B cell (primary cell): ENCODE measurements at regions not wholly inside any gene's neighbourhood (a gene's known extent, or its start where the extent isn't known, plus 50 kb on each side); places are given as distances from the start of the nearest gene placed in this dataset.

Experiments
- ATAC-seq: fragments of 200-7000 bp; cut with Tn5 transposase; one replicate; pipeline ENCODE4 v1.10.0; 2021; ENCODE audit warnings: low read depth, mild to moderate bottlenecking, moderate number of reproducible peaks, moderate library complexity
- CTCF ChIA-PET: fragments of 350-600 bp; sonication (Branson Sonifier 250); formaldehyde crosslinking; loops from one replicate; lab custom pipeline; 2021; ENCODE audit warnings: antibody characterized with exemption, inconsistent platforms; lab: Charles Lee
- POLR2A ChIA-PET: fragments of 350-600 bp; sonication (Branson Sonifier 250); formaldehyde crosslinking; loops from one replicate; lab custom pipeline; 2021; ENCODE audit warnings: antibody characterized with exemption; lab: Charles Lee
- DNase-seq: peaks from one replicate; pipeline ENCODE4 v3.0.0; 2013
- H2AFZ ChIP-seq: 2 replicates; pipeline ENCODE4 v1.6.1; 2012; ENCODE audit warnings: mild to moderate bottlenecking, low read depth, low read length; ENCODE audit not compliant: insufficient read depth, poor library complexity, severe bottlenecking
- H3K27ac ChIP-seq, 2 donors: 1 replicate in 1 of 2; 2 replicates in 1 of 2; pipeline ENCODE4 v1.5.1; 2012 to 2013; ENCODE audit warnings: low read length in 2 of 2, mild to moderate bottlenecking in 2 of 2, moderate library complexity in 1 of 2
- H3K27me3 ChIP-seq, 4 experiments: fragments of 200-600 bp in 1 of 4; sonication (generic) in 1 of 4; replicated peaks in 1 of 4; 1 replicate in 2 of 4; 2 replicates in 2 of 4; pipeline versions ENCODE4 v1.6.1 to v1.7.0; 2013 to 2016; ENCODE audit warnings: low read length in 3 of 4, mild to moderate bottlenecking in 2 of 4, mixed read lengths in 1 of 4, moderate library complexity in 1 of 4; ENCODE audit not compliant: insufficient read depth in 4 of 4, control insufficient read depth in 3 of 4; ENCODE audit errors: control extremely low read depth in 1 of 4
- H3K36me3 ChIP-seq, 2 experiments: replicated peaks in 1 of 2; 1 replicate in 1 of 2; 2 replicates in 1 of 2; pipeline versions ENCODE4 v1.6.1 to v1.7.1; 2013; ENCODE audit warnings: low read length in 1 of 2; ENCODE audit not compliant: insufficient read depth in 2 of 2, control insufficient read depth in 1 of 2; ENCODE audit errors: control extremely low read depth in 1 of 2, extremely low read depth in 1 of 2
- H3K4me1 ChIP-seq, 2 donors: fragments of 200-600 bp in 1 of 2; sonication (generic) in 1 of 2; 1 replicate in 1 of 2; 2 replicates in 1 of 2; pipeline versions ENCODE4 v1.5.1 to v1.6.1; 2013 to 2017; ENCODE audit warnings: low read length in 2 of 2; ENCODE audit not compliant: control insufficient read depth in 2 of 2, insufficient read depth in 2 of 2
- H3K4me2 ChIP-seq: replicated peaks from 2 replicates; pipeline ENCODE3; 2012; ENCODE audit warnings: mild to moderate bottlenecking, low read depth, low read length; ENCODE audit not compliant: poor library complexity, severe bottlenecking
- H3K4me3 ChIP-seq, 5 experiments: fragments of 200-600 bp in 1 of 5; sonication (generic) in 1 of 5; 1 replicate in 3 of 5; 2 replicates in 2 of 5; pipeline versions ENCODE4 v1.5.1 to v1.7.0; 2011 to 2016; ENCODE audit warnings: low read length in 4 of 5, mild to moderate bottlenecking in 4 of 5, low read depth in 2 of 5, control low read depth in 1 of 5, moderate library complexity in 1 of 5; ENCODE audit not compliant: insufficient read depth in 1 of 5; ENCODE audit errors: control extremely low read depth in 1 of 5, extremely low read depth in 1 of 5
- H3K79me2 ChIP-seq: fragments of 200-600 bp; sonication (generic); one replicate; pipeline ENCODE4 v1.6.0; 2016; ENCODE audit warnings: low read length; ENCODE audit not compliant: control insufficient read depth, insufficient read depth
- H3K9ac ChIP-seq: fragments of 200-600 bp; sonication (generic); 2 replicates; pipeline ENCODE4 v1.6.1; 2017; ENCODE audit warnings: mild to moderate bottlenecking, low read length, moderate library complexity
- H3K9me3 ChIP-seq, 3 donors: one replicate each; pipeline versions ENCODE4 v1.6.1 to v1.7.1; 2013; ENCODE audit warnings: low read length in 2 of 3; ENCODE audit not compliant: control insufficient read depth in 2 of 3, insufficient read depth in 1 of 3; ENCODE audit errors: control extremely low read depth in 1 of 3
- H4K20me1 ChIP-seq: 2 replicates; pipeline ENCODE4 v1.6.0; 2012; ENCODE audit warnings: mild to moderate bottlenecking, low read length; ENCODE audit not compliant: insufficient read depth, control insufficient read depth, poor library complexity, severe bottlenecking
- H3K27ac Mint-ChIP-seq: one replicate; pipeline ENCODE4 v1.8.0; 2021; ENCODE audit warnings: mixed read lengths
- H3K27me3 Mint-ChIP-seq: one replicate; pipeline ENCODE4 v1.8.0; 2021; ENCODE audit warnings: mixed read lengths
- H3K4me1 Mint-ChIP-seq: one replicate; pipeline ENCODE4 v1.8.0; 2021; ENCODE audit warnings: mixed read lengths
- H3K4me3 Mint-ChIP-seq: one replicate; pipeline ENCODE4 v1.8.0; 2021; ENCODE audit warnings: mixed read lengths
- H3K9me3 Mint-ChIP-seq: one replicate; pipeline ENCODE4 v1.8.0; 2022; ENCODE audit warnings: mixed read lengths; ENCODE audit not compliant: insufficient read depth
- EZH2 ChIP-seq: IDR thresholded peaks from 2 replicates; pipeline ENCODE4 v1.6.1; 2012; ENCODE audit warnings: borderline replicate concordance, low read depth, mild to moderate bottlenecking, moderate library complexity, low read length; ENCODE audit not compliant: insufficient read depth, poor library complexity, severe bottlenecking
- WGBS: methylation state at CpG from one replicate; pipeline ENCODE4 v1.1.5; 2013; ENCODE audit warnings: missing lambda C conversion rate; ENCODE audit not compliant: insufficient coverage; 5-methylcytosine and 5-hydroxymethylcytosine counted together
- intact Hi-C: fragments of 100-400 bp; cut with micrococcal nuclease; formaldehyde crosslinking; loops from one replicate; pipeline ENCODE4 v1.10.0; 2022
- TF ChIP-seq, protein P1 (sequence below): fragments of 200-600 bp; IDR thresholded peaks from one replicate; pipeline ENCODE4 v1.8.0; 2022; ENCODE audit warnings: antibody characterized with exemption, mild to moderate bottlenecking

DNA sequence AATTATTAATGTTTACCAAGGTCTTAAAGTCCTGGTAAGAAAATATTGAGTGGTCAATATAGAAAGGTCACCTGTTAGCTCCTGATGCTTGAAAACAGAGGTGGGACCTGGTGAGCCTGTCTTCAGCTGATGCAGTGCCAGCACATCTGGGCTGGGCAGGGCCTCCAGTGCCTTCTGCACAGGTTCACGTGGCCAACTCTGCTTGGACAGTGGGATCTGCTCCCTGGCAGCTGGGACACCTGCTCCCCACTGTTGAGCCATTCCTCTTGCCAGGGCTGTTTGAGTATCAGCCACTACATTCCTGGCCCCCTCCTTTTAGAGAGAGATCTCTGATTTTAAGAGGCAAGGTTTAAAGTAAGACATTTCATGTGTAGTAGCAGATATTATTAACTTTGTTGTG lies 135.0 kb downstream of the TM9SF2 start:
- POLR2A ChIA-PET: no interaction called here
- H3K27ac Mint-ChIP-seq: no peak overlapping the region
- 80% methylated on average over 1 of the region's 1 CpG for WGBS

DNA sequence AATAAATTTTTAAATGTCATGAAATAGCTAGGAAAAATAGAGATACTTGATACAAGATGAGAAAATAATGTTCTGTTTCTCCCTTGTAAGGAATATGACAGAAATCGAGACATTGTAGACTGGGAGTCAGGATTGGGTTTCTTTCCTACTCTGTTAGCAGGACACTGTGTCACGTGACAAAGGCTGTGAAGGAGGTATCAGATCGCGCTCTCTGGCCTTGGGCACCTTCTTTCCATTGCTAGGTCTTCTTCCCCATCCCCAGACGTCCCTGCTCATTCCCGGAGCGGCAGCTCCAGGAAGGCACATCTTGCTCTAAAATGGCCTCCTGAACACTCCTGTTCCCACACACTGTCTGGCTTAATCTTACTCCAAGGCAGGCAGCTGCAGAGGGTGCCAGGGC lies 133.4 kb downstream of the TM9SF2 start:
- Histone ChIP-seq H2AFZ (no peak overlapping the region), H3K79me2 (peaks cover 20% of the 10 kb centered on the region), H3K36me3 (peaks cover 0 to 2% of the 10 kb centered on the region in 2 experiments), H3K9ac (no peak overlapping the region), H4K20me1 (no peaks in the 10 kb centered on the region), H3K4me3 (no peak overlapping the region), H3K4me2 (no peak overlapping the region), H3K27ac (no peak overlapping the region), H3K9me3 (peaks cover 3 to 12% (median 5%) of the 10 kb centered on the region in 3 donors), H3K4me1 (peaks cover 19 to 21% of the 10 kb centered on the region in 2 donors), H3K27me3 (no peaks in the 10 kb centered on the region)
- POLR2A ChIA-PET: no interaction called here
- Mint-ChIP-seq H3K27ac (no peak overlapping the region), H3K27me3 (no peaks in the 10 kb centered on the region), H3K9me3 (no peaks in the 10 kb centered on the region), H3K4me1 (peaks cover 23% of the 10 kb centered on the region), H3K4me3 (no peak overlapping the region)
- TF ChIP-seq EZH2: no peak
- TF ChIP-seq, protein P1, sequence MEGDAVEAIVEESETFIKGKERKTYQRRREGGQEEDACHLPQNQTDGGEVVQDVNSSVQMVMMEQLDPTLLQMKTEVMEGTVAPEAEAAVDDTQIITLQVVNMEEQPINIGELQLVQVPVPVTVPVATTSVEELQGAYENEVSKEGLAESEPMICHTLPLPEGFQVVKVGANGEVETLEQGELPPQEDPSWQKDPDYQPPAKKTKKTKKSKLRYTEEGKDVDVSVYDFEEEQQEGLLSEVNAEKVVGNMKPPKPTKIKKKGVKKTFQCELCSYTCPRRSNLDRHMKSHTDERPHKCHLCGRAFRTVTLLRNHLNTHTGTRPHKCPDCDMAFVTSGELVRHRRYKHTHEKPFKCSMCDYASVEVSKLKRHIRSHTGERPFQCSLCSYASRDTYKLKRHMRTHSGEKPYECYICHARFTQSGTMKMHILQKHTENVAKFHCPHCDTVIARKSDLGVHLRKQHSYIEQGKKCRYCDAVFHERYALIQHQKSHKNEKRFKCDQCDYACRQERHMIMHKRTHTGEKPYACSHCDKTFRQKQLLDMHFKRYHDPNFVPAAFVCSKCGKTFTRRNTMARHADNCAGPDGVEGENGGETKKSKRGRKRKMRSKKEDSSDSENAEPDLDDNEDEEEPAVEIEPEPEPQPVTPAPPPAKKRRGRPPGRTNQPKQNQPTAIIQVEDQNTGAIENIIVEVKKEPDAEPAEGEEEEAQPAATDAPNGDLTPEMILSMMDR: no peak
- CTCF ChIA-PET: interaction anchor here (1.0 kb wide), 1 partner anchor 20 kb away, joined by 3 read pairs; no protein-coding TSS in a partner anchor
- WGBS: 100% methylated on average over 7 of the region's 7 CpGs
- ATAC-seq (no peak), DNase-seq (no peak)
- intact Hi-C loops: no loop called here

More for the DNA sequence above, 135.0 kb downstream of the TM9SF2 start:
- Histone ChIP-seq H3K27ac (no peak overlapping the region), H3K79me2 (peaks cover 12% of the 10 kb centered on the region), H2AFZ (no peak overlapping the region), H3K4me3 (no peak overlapping the region), H3K9me3 (peaks cover 3 to 12% (median 5%) of the 10 kb centered on the region in 3 donors), H3K4me1 (peaks cover 19 to 21% of the 10 kb centered on the region in 2 donors), H3K4me2 (peak overlapping the region; percentile 50), H3K36me3 (peaks cover 0 to 2% of the 10 kb centered on the region in 2 experiments), H3K9ac (no peak overlapping the region), H4K20me1 (no peaks in the 10 kb centered on the region), H3K27me3 (no peaks in the 10 kb centered on the region)
- DNase-seq (no peak), ATAC-seq (no peak)
- Mint-ChIP-seq H3K4me3 (peak overlapping the region; percentile 54), H3K27me3 (no peaks in the 10 kb centered on the region), H3K9me3 (no peaks in the 10 kb centered on the region), H3K4me1 (peaks cover 23% of the 10 kb centered on the region)
- TF ChIP-seq EZH2: no peak
- TF ChIP-seq, protein P1: no peak
- intact Hi-C loops: no loop called here
- CTCF ChIA-PET: interaction anchor here (1.2 to 1.3 kb wide), 2 partner anchors 20 to 460 kb away, joined by 3 read pairs; no protein-coding TSS in a partner anchor
